ENCODE measurements at regions not wholly inside any gene's neighbourhood (a gene's known extent, or its start where the extent isn't known, plus 50 kb on each side); places are given as distances from the start of the nearest gene placed in this dataset.

GRCh38 chr3:117314441-117315150 lies 605.0 kb downstream of the TUSC7 start:
- DNase-seq (ENCODE audit: low spot score in 2 of 2) (no peak), ATAC-seq (no peak)
- Mint-ChIP-seq H3K27ac (no peak overlapping the region), H3K9me3 (peaks cover 18 to 25% of the 10 kb centered on the region in 2 donors), H3K36me3 (peaks cover 0 to 4% of the 10 kb centered on the region in 2 donors)

GRCh38 chr3:117322866-117323265 lies 613.3 kb downstream of the TUSC7 start:
- peaks cover 0 to 3% of the 10 kb centered on the region in 2 donors for H3K36me3 Mint-ChIP-seq
- ATAC-seq (no peak), DNase-seq (ENCODE audit: low spot score in 2 of 2) (no peak)
- no peak overlapping the region for H3K27ac Mint-ChIP-seq
- peaks cover 9 to 28% of the 10 kb centered on the region in 2 donors for H3K9me3 Mint-ChIP-seq

- H3K36me3 Mint-ChIP-seq, result no peaks in the 10 kb centered on the region
- no peak for DNase-seq (ENCODE audit: low spot score in 2 of 2)
- no peak overlapping the region for H3K27ac Mint-ChIP-seq
- peaks cover 19 to 25% of the 10 kb centered on the region in 2 donors for H3K9me3 Mint-ChIP-seq
- no peak for ATAC-seq
These were observed 637.3 kb downstream of the TUSC7 start for GRCh38 chr3:117346901-117347300.

GRCh38 chr3:117348884-117349283 lies 639.3 kb downstream of the TUSC7 start:
- Mint-ChIP-seq H3K9me3 (peaks cover 21 to 22% of the 10 kb centered on the region in 2 donors), H3K27ac (no peak overlapping the region), H3K36me3 (no peaks in the 10 kb centered on the region)
- ATAC-seq (no peak), DNase-seq (ENCODE audit: low spot score in 2 of 2) (no peak)

GRCh38 chr3:117349566-117349965 lies 640.0 kb downstream of the TUSC7 start:
- no peaks in the 10 kb centered on the region for H3K36me3 Mint-ChIP-seq
- peaks cover 17 to 21% of the 10 kb centered on the region in 2 donors for H3K9me3 Mint-ChIP-seq
- no peak for DNase-seq (ENCODE audit: low spot score in 2 of 2)
- no peak for ATAC-seq
- no peak overlapping the region for H3K27ac Mint-ChIP-seq

GRCh38 chr3:117350371-117350770 lies 640.8 kb downstream of the TUSC7 start:
- no peak overlapping the region for H3K27ac Mint-ChIP-seq
- ATAC-seq, result no peak
- no peaks in the 10 kb centered on the region for H3K36me3 Mint-ChIP-seq
- DNase-seq (ENCODE audit: low spot score in 2 of 2), result no peak
- H3K9me3 Mint-ChIP-seq, result peaks cover 17 to 21% of the 10 kb centered on the region in 2 donors

- Mint-ChIP-seq H3K9me3 (peaks cover 8 to 10% of the 10 kb centered on the region in 2 donors), H3K36me3 (no peaks in the 10 kb centered on the region), H3K27ac (no peak overlapping the region)
- ATAC-seq, result no peak
- DNase-seq (ENCODE audit: low spot score in 2 of 2), result no peak
These were observed 646.0 kb downstream of the TUSC7 start for GRCh38 chr3:117355566-117355965.

GRCh38 chr3:117356091-117356705 lies 646.6 kb downstream of the TUSC7 start:
- DNase-seq (ENCODE audit: low spot score in 2 of 2), result no peak
- Mint-ChIP-seq H3K27ac (no peak overlapping the region), H3K36me3 (no peaks in the 10 kb centered on the region), H3K9me3 (peaks cover 10 to 12% of the 10 kb centered on the region in 2 donors)
- ATAC-seq, result no peak

- ATAC-seq, result no peak
- Mint-ChIP-seq H3K27ac (no peak overlapping the region), H3K9me3 (peaks cover 28 to 36% of the 10 kb centered on the region in 2 donors), H3K36me3 (peaks cover 0 to 13% of the 10 kb centered on the region in 2 donors)
- DNase-seq (ENCODE audit: low spot score in 2 of 2), result no peak
These were observed 649.2 kb downstream of the TUSC7 start for GRCh38 chr3:117358717-117359314.

- ATAC-seq, result no peak
These were observed 657.0 kb downstream of the TUSC7 start for GRCh38 chr3:117366574-117366973.

GRCh38 chr3:117367861-117368260 lies 658.3 kb downstream of the TUSC7 start:
- ATAC-seq (no peak), DNase-seq (ENCODE audit: low spot score in 2 of 2) (no peak)
- H3K36me3 Mint-ChIP-seq, result peaks cover 0 to under 1% of the 10 kb centered on the region in 2 donors
- H3K9me3 Mint-ChIP-seq, result peaks cover 19 to 20% of the 10 kb centered on the region in 2 donors
- no peak overlapping the region for H3K27ac Mint-ChIP-seq

More at GRCh38 chr3:117366574-117366973, 657.0 kb downstream of the TUSC7 start:
- Mint-ChIP-seq H3K27ac (no peak overlapping the region), H3K36me3 (peaks cover 0 to 9% of the 10 kb centered on the region in 2 donors), H3K9me3 (peaks cover 28 to 32% of the 10 kb centered on the region in 2 donors)
- no peak for DNase-seq (ENCODE audit: low spot score in 2 of 2)

- Mint-ChIP-seq H3K36me3 (no peaks in the 10 kb centered on the region), H3K9me3 (peaks cover 5 to 17% of the 10 kb centered on the region in 2 donors), H3K27ac (no peak overlapping the region)
- DNase-seq (ENCODE audit: low spot score in 2 of 2), result no peak
- no peak for ATAC-seq
These were observed 671.1 kb downstream of the TUSC7 start for GRCh38 chr3:117380631-117381030.

- H3K36me3 Mint-ChIP-seq, result no peaks in the 10 kb centered on the region
- ATAC-seq (no peak), DNase-seq (ENCODE audit: low spot score in 2 of 2) (no peak)
- H3K9me3 Mint-ChIP-seq, result peaks cover 13 to 25% of the 10 kb centered on the region in 2 donors
- H3K27ac Mint-ChIP-seq, result no peak overlapping the region
These were observed 683.5 kb downstream of the TUSC7 start for GRCh38 chr3:117393119-117393518.

- Mint-ChIP-seq H3K9me3 (peaks cover 5 to 11% of the 10 kb centered on the region in 2 donors), H3K27ac (no peak overlapping the region), H3K36me3 (no peaks in the 10 kb centered on the region)
- ATAC-seq, result no peak
- no peak for DNase-seq (ENCODE audit: low spot score in 2 of 2)
These were observed 688.7 kb downstream of the TUSC7 start for GRCh38 chr3:117398141-117398899.

- Mint-ChIP-seq H3K36me3 (no peaks in the 10 kb centered on the region), H3K27ac (no peak overlapping the region), H3K9me3 (peaks cover 5 to 11% of the 10 kb centered on the region in 2 donors)
These were observed 689.9 kb downstream of the TUSC7 start for GRCh38 chr3:117399311-117400078.

GRCh38 chr3:117400303-117400702 lies 690.7 kb downstream of the TUSC7 start:
- no peak overlapping the region for H3K27ac Mint-ChIP-seq
- DNase-seq (ENCODE audit: low spot score in 2 of 2), result no peak
- H3K36me3 Mint-ChIP-seq, result no peaks in the 10 kb centered on the region
- no peak for ATAC-seq
- peaks cover 5 to 11% of the 10 kb centered on the region in 2 donors for H3K9me3 Mint-ChIP-seq

More at GRCh38 chr3:117399311-117400078, 689.9 kb downstream of the TUSC7 start:
- ATAC-seq, result no peak
- DNase-seq (ENCODE audit: low spot score in 2 of 2), result no peak

Data from activated naive CD4-positive, alpha-beta T cell treated with anti-CD3 and anti-CD28 coated beads, Interleukin-2, amount 50 U/mL, for 72 hours (primary cell).